SHP77 treated with DMSO at 0.1 percent for 48 hours (cell line): ENCODE measurements at regions not wholly inside any gene's neighbourhood (a gene's known extent, or its start where the extent isn't known, plus 50 kb on each side); places are given as distances from the start of the nearest gene placed in this dataset.
"Not testable (repeated sequence)": the region's sequence is repeated elsewhere in the genome, so short reads cannot be mapped to it uniquely, and the experiment has no call there.

Source experiments
- DNase-seq: peaks from one replicate; lab custom pipeline; 2025; lab: John Stamatoyannopoulos, UW

DNA sequence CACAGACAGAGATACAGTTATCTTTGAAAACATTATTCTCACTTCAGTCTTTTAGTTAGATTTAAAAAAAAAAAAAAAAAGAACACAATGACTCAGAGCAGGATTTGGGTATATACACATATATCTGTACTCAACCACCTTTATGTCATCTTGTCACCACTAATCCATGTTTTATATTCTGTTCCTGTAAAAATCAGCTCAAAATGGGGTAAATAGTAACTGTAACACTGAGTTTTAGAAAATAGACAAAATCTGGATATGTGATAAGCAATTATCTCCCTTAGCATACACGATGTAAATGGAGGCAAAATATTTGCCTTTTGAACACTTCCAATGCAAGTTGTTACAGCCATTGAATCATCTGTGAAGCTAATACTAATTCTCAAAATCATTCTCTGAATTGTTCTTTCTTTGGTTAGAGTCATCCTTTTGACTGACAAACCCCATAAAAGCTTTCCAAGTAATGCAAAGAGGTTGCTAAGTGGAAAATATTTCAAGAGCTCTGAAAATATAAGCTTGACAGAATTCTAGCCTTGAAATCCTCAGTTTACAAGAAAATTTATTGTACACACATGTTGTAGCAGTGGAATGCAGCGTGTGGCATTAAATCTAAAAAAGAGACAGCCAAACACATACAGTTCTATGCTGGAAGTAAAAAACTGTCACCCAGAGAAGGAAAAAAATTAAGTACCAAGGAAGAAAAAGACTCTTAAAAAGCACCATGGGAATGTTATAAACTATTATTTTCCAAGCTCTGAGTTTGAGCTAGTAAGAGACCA lies 502.2 kb upstream of the PHF14 start:
- no peak for DNase-seq

DNA sequence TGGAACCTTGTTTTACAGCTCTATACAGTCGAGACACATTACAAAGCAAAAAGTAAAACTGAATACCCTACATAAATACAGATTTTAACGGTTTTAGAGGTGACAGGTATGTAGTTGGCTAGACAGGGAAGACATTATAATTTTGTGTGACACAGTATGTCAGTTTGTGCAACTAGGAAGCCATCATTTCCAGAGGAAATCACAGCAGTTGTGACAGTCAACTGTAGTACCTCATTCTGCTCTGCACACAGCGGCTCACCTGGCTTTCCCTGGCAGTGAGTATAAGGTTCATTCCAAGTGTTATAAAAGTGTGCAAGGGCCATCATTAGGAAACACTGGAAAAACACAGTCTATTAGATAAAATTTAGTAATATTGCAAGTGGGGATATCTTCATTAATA lies 501.6 kb upstream of the PHF14 start:
- DNase-seq, result no peak

DNA sequence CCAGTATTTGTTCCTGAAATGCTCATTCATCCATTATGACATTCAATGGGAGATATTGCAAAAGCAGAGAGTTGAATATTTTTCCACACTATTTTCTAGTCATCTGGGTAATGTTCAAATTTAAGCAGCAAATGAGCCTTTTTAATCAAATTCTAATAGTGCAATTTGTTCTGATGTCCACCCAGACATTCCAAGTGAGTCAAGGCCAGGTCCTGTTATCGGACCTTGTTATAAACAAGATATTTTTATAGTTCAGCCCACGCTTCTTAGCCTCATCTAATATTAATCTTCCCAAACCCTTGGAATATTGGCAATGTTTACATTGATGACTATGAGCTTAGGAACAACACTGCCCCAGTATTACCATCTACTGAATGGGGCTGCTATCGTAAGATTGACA lies 500.1 kb upstream of the PHF14 start:
- no peak for DNase-seq

DNA sequence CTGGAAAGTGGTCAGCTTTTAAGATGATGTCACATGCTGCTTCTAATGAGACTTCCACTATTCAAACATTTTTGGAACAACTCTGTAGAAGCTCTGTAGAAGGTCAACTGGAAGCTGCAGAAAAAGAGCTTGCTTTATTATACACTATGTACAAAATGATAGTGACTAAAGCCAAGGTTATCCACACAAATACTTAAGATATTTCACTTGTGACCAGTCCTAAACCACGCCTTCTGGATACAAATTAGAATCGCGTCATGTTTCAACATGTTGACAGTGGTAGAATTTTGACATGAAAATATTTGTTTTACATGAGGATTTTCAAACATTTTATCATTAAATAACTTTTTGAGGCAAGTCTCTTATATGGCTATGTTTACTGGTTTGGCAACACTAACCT lies 499.6 kb upstream of the PHF14 start:
- DNase-seq, result no peak

GRCh38 chr7:10475940-10476641 lies 497.6 kb upstream of the PHF14 start:
- DNase-seq, result no peak

GRCh38 chr7:10476642-10477041 lies 497.0 kb upstream of the PHF14 start:
- DNase-seq, result no peak

- no peak for DNase-seq
Observed at GRCh38 chr7:10483671-10484070, 490.0 kb upstream of the PHF14 start.

GRCh38 chr7:10484767-10485166 lies 488.9 kb upstream of the PHF14 start:
- no peak for DNase-seq

DNA sequence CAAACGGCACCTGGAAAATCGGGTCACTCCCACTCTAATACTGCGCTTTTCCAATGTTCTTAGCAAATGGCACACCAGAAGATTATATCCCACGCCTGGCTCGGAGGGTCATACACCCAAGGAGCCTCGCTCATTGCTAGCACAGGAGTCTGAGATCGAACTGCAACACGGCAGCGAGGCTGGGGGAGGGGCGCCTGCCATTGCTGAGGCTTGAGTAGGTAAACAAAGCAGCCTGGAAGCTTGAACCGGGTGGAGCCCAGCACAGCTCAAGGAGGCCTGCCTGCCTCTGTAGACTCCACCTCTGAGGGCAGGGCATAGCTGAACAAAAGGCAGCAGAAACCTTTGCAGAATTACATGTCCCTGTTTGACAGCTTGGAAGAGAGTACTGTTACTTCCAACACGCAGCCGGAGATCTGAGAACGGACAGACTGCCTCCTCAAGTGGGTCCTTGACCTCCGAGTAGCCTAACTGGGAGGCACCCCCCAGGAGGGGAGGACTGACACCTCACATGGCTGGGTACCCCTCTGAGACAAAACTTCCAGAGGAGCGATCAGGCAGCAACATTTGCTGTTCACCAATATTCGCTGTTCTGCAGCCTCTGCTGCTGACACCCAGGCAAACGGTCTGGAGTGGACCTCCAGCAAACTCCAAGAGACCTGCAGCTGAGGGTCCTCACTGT lies 472.3 kb upstream of the PHF14 start:
- not testable (repeated sequence) for DNase-seq

DNA sequence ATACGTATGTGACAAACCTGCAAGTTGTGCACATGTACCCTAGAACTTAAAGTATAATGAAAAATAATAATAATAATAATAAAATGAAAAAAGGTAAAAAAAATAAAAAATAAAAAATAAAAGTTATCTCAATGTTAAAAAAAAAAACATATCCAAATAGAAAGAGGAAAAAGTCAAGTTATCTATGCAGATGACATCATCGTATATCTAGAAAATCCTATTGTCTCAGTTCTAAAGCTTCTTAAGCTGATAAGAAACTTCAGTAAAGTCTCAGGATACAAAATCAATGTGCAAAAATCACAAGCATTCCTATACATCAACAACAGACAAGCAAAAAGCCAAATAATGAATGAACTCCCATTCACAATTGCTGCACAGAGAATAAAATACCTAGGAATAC lies 466.6 kb upstream of the PHF14 start:
- no peak for DNase-seq

GRCh38 chr7:10521306-10521705 lies 452.4 kb upstream of the PHF14 start:
- DNase-seq, result no peak

DNA sequence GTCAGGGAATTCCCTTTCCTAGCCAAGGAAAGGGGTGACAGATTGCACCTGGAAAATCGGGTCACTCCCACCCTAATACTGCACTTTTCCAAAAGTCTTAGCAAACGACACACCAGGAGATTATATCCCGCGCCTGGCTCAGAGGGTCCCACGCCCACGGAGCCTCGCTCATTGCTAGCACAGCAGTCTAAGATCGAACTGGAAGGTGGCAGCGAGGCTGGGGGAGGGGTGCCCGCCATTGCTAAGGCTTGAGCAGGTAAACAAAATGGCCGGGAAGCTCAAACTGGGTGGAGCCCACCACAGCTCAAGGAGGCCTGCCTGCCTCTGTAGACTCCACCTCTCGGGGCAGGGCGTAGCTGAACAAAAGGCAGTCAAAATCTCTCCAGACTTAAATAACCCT lies 440.2 kb upstream of the PHF14 start:
- not testable (repeated sequence) for DNase-seq

DNA sequence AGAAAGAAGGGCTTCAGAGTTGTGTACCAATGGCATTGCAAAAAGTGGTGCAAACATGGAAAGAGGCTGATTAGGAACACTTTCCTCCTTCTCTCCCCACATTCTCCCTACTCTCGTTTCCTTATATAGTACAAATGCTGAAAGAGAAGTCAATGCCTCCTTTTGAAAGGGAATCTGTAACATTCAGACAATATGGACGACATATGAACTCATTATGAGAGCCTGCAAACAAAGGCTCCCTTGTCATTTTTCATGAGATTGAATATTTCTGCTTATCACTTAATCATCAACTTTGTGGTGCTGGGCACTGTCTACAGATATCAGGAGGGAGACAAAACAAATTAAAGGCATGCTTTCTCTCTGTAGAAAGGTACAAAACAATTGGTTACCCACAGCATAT lies 437.1 kb upstream of the PHF14 start:
- no peak for DNase-seq

DNA sequence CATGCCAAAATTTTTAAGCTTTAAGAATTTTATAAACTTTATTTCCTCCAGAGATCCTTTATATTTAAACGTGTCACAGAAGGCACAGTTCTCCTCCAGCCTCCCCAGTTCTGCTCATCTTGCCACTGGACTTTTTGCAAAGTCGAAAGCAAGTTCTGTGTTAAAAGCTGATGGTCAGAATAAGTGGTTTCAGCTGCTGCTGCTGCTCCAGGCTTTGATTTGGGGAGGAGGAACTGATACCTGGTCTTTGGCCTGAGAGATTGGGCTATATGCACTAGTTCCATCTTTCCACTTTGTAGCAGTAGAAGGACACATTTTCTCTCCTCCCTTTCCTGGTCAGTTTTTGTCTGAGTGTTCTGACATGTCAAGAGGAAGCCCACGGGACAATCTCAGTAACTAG lies 435.9 kb upstream of the PHF14 start:
- DNase-seq, result no peak

DNA sequence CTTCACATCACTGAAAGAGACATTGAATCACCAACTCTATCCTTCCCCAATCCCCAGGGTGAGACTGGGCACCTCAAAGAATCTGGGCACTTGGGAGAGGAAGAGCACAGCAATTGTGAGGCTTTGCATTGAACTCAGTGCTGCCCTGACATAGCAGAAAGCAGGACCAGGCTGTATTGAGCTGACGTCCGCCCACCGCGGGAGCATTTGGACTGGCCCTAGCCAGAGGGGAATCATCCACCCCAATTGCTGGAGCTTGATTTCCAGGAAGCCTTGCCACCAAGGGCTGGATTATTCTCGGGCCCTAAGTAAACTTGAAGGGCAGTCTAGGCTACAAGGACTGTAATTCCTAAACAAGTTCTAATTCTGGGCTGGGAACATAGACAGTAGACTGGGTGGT lies 416.3 kb upstream of the PHF14 start:
- DNase-seq, result no peak

DNA sequence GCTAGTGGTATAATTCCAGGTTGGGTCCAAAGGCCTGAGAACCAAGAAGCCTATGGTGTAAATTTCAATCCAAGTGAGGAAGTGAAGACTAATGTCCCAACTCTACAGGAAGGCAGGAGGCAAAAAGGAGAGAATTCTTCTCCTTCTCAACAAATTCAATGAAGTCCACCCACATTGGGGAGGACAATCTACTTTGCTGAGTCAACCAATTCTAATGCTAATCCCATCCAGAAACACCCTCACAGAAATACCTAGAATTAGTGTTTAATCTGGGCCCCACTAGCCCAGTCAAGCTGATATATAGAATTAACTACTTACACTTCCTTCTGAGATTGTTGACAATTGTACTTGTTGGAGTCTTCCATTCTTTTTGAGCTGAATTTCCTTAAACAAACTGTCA lies 413.2 kb upstream of the PHF14 start:
- DNase-seq, result no peak

DNA sequence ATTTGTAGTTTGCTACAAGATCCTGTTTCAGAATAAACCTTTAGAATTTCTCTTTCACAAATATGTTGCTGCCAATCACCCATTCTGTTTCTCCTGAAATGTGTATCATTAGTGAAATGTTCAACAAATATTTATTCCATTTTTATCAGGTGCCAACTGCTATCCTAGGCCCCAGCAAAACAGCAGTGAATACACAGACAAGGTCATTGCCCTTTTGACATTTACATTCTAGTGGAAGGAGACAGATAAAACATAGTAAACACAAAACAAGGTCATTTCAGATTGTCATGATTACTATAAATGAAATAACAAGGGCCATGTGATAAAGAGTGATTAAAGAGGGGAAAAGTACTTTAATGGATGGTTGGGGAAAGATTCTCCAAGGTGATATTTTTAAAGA lies 404.8 kb upstream of the PHF14 start:
- DNase-seq, result no peak

- DNase-seq, result no peak
Observed at GRCh38 chr7:10571759-10572158, 401.9 kb upstream of the PHF14 start.

DNA sequence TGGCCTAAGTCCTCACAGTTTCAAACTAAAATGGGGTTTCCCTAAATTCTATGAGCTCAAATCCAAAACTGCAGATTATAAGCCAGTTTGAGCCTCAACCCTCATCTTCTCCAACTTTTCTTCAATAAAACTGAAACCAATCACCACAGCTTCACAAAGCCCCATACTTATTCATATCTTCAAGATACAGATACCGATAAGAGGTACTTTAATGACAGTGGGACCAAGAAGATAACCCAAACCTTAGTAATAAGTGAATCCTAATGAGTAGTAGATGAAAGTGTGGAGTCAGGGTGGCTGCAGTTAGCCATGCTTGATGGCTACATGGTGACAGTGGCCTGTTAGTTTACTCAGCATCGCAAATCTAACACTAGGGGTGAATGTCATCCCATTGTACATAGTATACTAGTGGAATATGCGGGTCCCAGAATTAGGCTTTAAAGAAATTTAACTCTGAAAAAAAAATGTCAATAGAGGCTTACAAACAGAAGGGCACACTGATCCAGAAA lies 395.8 kb upstream of the PHF14 start:
- no peak for DNase-seq

GRCh38 chr7:10579561-10579960 lies 394.1 kb upstream of the PHF14 start:
- DNase-seq, result no peak

GRCh38 chr7:10584886-10585285 lies 388.8 kb upstream of the PHF14 start:
- DNase-seq, result no peak

DNA sequence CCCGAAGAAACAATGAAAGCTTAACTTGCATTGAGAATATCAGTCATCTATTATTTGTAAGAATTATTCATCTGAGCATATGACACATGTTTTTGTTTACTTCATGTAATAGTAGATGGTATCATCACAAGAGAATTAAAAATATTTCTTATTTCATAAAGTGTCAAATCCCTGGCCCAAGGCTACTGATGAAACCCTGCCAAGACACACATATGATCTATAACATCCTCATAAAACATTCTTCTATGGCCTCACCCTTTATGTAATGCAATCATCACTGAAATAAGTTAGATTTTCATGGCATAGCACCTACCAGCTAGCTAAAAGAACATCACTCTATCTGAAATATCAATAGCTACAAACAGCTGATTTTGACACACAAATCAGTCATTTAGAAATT lies 385.6 kb upstream of the PHF14 start:
- DNase-seq, result no peak

- no peak for DNase-seq
Observed at GRCh38 chr7:10592604-10593003, 381.1 kb upstream of the PHF14 start.
